Activated T-cell treated with anti-CD3 and anti-CD28 coated beads for 24 hours (primary cell): ENCODE measurements at regions not wholly inside any gene's neighbourhood (a gene's known extent, or its start where the extent isn't known, plus 50 kb on each side); places are given as distances from the start of the nearest gene placed in this dataset.

Experiments used
- DNase-seq: peaks from one replicate; pipeline ENCODE4 v3.0.0-alpha.2; 2020; ENCODE audit warnings: low read depth

- no peak for DNase-seq
Observed at GRCh38 chr1:222370081-222370912, 177.6 kb downstream of the HHIPL2 start.

DNA sequence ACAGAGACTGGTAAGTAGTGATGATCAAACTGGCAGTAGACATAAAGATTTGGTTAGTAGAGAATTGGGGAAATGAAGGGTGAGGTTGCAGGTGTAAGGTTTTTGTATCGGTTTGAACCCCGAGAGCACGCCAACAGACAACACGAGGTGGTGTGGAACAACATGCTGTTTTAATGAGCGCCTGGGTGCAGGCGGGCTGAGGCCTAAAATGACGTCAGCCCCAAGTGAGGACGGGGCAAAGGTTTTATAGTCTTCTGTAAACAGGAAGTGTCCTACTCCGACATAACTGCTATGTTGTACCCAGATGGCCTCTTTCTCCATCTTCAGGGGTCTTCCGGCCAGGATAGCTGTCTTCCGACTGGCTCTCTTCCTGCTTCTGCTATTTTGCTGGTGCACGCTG, 178.8 kb downstream of the HHIPL2 start:
- DNase-seq = no peak

DNA sequence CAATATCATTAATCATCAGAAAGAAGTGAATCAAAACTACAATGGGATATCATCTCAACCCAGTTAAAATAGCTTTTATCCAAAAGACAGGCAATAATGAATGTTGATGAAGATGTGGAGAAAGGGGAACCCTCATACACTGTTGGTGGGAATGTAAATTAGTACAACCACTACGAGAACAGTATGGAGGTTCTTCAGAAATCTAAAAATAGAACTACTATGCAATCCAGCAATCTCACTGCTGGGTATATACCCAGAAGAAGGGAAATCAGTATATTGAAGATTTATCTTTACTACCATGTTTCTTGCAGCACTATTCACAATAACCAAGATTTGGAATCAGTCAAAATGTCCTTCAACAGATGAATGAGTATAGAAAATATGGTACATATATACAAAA, 189.8 kb downstream of the HHIPL2 start:
- DNase-seq = no peak

GRCh38 chr1:222357252-222357651, 190.7 kb downstream of the HHIPL2 start:
- no peak for DNase-seq

- no peak for DNase-seq
Observed at GRCh38 chr1:222347627-222348026, 200.3 kb downstream of the HHIPL2 start.

DNA sequence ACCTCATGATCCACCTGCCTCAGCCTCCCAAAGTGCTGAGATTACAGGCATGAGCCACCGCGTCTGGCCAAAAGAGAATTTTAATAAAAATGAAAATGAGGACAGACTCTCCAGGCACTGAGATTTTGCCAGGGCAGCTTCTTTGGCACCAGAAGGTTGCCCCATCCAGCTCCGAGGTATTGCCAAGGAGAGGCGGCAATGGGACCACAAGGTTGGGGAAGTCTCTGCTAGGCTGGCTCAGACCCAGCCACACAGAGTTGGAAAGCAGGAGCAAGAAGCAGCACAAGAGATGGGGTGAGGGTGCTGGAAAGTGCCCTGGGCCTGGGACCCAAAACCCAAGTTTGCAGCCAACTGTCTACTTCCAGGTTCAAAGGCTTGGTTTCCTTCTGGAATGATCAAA, 200.9 kb downstream of the HHIPL2 start:
- DNase-seq = no peak

DNA sequence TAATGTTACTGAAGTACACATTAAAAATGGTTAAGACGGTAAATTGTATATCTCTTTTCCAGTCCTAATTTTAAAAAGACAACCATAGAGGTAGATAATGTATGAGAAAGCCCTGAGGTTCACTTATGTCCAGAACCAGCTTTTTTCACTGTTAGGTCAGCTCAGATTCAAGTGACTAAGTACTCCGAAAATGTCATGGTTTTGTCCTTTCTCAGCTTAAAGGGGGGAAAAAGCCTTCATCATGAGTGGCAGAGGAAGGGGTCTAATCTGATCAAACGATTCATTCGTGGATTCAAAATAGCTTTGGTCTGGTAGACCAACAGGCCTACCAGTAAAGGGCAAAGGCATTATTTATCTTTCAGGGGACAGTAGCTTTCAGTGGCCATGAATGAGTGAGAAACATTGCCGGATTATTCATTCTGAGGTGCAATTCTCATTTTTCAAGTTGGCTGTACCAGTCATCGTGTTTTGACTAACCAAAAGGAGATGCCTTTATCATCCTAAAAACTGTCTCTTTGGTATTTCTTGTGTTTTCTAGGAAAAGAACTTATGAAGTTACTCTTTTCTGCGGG, 208.4 kb downstream of the HHIPL2 start:
- no peak for DNase-seq

GRCh38 chr1:222335586-222335985, 212.3 kb downstream of the HHIPL2 start:
- no peak for DNase-seq

DNA sequence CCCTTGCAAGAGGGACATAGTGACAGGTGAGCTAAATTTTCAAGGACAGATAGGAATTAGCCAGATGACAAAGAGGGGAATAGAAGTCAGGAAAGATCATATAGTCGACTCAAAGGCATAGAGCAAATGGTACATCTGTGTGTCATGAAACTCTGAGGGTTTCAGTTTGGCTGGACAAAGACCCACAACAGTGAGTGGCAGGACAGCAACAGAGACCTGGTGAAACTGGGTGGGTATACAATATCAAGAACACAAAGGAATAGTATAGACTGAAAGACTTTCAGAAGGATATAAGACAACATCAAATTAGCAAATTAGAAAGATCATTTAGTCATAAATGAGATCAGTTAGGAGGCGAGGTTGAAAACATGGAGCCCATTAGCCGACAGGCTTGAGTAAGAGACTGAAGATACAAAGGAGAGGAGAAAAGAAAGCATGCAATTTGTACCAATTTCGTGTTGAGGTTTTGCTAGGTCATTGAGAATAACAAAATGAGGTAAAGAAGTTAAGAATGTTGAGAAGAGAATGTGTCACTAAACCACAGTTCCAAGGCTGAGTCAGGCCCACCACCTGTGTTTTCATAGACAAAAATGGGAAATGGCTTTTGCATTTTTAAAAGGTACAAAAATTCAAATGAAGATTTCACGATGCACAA, 213.8 kb downstream of the HHIPL2 start:
- no peak for DNase-seq

DNA sequence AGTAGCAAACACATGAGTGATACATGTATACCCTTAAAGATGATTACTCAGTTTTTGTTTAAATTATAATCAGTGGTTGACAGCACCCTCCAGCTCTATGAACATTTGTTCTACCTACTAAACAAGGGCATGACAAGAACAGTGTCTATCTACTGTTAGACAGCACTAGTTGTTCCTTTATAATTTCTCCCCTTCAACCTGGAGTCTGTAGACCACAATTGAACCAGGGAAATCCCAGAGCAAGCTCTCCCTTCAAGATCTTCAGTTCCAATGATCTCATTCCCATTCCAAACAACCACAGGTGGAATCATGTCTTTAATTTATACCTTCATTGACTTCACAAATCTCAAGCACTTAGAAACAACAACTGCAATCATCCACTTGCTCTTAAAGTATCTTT, 216.1 kb downstream of the HHIPL2 start:
- no peak for DNase-seq

DNA sequence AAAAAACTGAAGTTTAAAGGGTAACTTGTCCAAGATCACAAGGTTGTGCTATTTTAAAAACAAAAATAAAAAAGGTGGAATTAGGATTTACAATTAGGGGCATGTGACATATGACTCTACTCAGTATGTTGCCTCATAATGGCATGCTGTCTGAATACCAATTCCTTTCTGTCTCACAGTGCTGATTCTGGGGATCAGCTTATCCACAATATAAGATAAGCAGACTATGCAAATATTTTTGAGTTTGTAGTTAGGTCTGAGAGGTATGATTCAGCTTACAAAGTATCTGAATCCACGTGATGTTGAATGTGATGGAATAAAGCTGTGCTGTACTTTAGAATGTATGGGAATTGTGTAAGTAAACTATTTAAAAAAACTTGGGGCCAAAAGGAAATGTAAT, 216.6 kb downstream of the HHIPL2 start:
- DNase-seq = no peak

DNA sequence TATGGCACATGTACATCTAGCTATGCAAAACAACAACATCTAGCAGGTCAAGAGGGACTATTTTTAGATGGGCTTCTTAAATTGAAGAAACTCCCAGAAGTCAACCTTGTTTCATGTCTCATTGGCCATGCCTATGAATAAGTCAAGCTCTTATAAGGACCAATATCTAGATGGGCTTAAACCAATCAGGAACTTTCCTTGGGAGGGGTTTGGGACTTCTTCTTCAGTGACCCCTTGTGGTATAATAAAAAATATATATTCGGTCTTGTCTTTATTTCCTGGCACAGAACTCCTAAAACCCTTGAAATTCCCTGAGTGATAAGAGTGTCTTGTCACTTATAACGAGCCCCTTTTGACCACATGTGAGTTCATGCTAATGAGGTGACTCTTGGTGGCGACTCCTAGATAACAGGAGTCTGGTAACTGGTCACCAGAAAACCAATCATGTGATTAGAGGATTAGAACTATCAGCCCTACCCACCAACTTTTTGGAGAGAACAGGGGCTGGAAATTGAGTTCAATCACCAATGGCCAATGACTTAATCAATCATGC, 218.3 kb downstream of the HHIPL2 start:
- DNase-seq = no peak

DNA sequence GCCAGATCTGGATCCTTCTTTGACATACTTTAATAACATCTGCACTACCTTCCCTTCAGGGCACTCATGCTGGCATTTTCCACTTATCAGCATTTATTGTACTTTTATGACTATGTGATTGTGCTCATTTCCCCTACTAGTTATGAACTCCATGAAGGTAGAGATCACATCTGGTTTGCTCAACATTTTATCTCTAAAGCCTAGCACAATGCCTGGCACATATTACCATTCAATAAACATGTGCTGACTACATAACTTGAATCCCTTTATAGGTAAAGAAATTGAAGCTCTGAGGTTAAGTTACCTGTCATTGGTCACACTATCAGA, 221.2 kb downstream of the HHIPL2 start:
- no peak for DNase-seq

DNA sequence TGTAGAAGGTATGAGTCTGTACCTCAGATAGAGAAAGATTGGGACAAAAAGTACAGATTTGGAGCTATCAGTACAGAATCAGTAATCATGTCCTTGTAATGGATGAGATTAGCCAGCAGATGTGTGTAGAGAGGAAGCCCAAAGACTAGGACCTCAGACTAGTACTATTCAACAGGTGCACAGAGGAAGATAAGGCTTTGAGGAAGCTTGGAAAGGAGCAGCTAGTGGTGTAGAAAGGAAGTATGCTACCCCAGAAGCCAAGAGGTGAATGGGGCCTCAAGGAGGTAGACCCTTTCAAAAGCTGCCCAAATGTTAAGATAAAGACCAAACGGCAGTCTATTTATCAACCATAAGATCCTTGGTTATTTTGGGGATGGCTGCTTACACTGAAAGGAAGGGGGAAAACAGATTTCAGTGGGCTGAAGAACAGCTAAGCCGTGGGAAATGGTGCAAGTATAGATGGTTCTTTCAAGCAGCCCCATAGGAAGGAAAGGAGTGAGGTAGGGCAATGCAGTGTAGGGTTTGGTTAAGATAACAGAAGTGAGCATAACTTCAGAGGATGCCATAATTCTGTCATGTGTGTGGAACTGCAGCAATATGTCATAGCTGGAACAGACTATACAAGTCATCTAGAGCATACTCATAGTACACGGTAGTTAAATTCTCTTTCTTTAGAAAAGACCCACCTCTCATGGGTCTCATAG, 221.7 kb downstream of the HHIPL2 start:
- no peak for DNase-seq

DNA sequence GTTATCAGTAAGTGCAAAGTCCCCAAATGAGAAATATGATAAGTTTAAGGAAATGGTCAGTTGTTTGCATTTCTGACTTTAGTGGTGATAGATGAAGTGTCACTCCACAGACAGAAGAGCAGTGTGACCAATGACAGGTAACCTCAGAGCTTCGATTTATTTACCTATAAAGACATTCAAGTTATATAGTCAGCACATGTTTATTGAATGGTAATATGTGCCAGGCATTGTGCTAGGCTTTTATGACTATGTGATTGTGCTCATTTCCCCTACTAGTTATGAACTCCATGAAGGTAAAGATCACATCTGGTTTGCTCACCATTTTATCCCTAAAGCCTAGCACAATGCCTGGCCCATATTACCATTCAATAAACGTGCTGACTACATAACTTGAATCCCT, 222.4 kb downstream of the HHIPL2 start:
- no peak for DNase-seq

GRCh38 chr1:222314839-222315238, 233.1 kb downstream of the HHIPL2 start:
- DNase-seq = no peak

DNA sequence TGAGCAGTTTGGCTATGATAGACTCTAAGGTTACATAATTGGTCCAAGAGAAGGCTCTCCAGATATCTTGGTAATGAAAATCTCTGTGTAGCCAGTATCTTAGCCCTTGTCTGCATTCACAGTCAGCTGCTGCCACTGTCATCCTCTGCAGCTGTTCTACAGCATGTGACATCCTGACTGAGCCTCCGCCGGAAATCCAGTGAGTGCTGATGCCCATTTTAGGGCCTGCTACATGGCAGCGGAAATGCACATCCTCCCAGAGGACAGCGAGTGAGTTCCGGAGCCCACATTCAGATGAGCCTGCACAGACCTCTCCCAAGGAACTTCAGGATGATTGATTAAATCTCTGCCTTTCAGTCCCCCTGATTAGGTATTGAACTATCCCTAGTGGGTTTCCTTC, 237.1 kb downstream of the HHIPL2 start:
- no peak for DNase-seq

DNA sequence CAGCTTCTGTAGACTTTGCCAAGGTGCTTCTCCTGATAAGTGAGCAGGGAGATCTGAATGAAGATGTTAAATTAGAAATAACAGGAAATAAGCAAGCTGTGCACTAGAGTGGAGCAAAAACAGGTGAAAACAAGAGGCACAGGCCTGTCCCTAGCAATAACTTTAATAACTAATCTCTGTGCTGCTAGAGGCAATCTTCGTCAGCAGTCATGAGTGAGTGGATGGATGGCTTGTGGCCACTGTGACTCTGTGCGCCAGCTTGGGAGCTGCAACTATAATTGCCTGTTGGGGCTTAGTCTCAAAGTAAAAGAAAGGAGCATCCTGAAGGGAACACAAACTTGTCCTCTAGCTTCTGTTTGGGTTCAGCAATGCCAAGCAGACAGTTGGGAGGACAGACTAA, 240.3 kb downstream of the HHIPL2 start:
- no peak for DNase-seq

GRCh38 chr1:222306512-222306911, 241.4 kb downstream of the HHIPL2 start:
- no peak for DNase-seq

GRCh38 chr1:222306011-222306410, 241.9 kb downstream of the HHIPL2 start:
- DNase-seq = no peak

GRCh38 chr1:222301652-222302051, 246.3 kb downstream of the HHIPL2 start:
- DNase-seq = no peak

- DNase-seq = no peak
Observed at GRCh38 chr1:222299524-222299923, 248.4 kb downstream of the HHIPL2 start.

GRCh38 chr1:222290866-222291265, 257.0 kb downstream of the HHIPL2 start:
- no peak for DNase-seq
